Epithelial cell of esophagus (primary cell): ENCODE measurements at regions not wholly inside any gene's neighbourhood (a gene's known extent, or its start where the extent isn't known, plus 50 kb on each side); places are given as distances from the start of the nearest gene placed in this dataset.
"Not testable (repeated sequence)": the region's sequence is repeated elsewhere in the genome, so short reads cannot be mapped to it uniquely, and the experiment has no call there.

ENCODE experiments used
- DNase-seq: peaks from one replicate; pipeline ENCODE4 v3.0.0; 2010; ENCODE audit warnings: low read depth
- H3K4me3 ChIP-seq: 2 replicates; pipeline ENCODE4 v1.5.1; 2011; ENCODE audit warnings: mild to moderate bottlenecking, low read length, control low read depth
- TF ChIP-seq, protein P1 (sequence below): IDR thresholded peaks from 2 replicates; pipeline ENCODE4 v1.5.1; 2011; ENCODE audit warnings: low read depth, mild to moderate bottlenecking, low read length, control low read depth, inconsistent platforms; ENCODE audit not compliant: insufficient read depth; ENCODE audit errors: missing control alignments

GRCh38 chr1:234823191-234824176 is 213.5 kb upstream of the IRF2BP2 start:
- no peak overlapping the region for H3K4me3 ChIP-seq
- no peak for DNase-seq
- TF ChIP-seq, protein P1, sequence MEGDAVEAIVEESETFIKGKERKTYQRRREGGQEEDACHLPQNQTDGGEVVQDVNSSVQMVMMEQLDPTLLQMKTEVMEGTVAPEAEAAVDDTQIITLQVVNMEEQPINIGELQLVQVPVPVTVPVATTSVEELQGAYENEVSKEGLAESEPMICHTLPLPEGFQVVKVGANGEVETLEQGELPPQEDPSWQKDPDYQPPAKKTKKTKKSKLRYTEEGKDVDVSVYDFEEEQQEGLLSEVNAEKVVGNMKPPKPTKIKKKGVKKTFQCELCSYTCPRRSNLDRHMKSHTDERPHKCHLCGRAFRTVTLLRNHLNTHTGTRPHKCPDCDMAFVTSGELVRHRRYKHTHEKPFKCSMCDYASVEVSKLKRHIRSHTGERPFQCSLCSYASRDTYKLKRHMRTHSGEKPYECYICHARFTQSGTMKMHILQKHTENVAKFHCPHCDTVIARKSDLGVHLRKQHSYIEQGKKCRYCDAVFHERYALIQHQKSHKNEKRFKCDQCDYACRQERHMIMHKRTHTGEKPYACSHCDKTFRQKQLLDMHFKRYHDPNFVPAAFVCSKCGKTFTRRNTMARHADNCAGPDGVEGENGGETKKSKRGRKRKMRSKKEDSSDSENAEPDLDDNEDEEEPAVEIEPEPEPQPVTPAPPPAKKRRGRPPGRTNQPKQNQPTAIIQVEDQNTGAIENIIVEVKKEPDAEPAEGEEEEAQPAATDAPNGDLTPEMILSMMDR, result no peak

DNA sequence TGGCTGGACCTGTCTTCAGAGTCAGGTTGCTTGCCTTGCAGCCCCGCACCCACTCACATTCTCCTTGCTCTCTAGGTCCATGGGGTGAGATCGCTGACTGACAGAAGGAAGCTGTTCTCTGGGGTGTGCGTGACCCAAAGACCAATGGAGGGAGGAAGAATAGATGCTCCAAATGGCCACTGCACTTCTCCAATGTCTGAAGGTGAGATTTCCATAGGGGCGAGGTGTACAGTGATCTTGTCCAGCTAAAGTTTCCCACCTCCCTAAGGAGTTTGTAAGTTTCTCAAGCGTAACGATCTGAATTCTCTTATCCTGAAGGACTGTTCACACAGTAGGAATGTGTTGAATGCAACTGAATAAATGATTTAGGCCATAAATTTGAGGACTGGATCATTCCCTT is 211.9 kb upstream of the IRF2BP2 start:
- H3K4me3 ChIP-seq, result no peak overlapping the region

GRCh38 chr1:234820597-234820996 is 210.6 kb upstream of the IRF2BP2 start:
- TF ChIP-seq, protein P1, result no peak
- no peak for DNase-seq
- no peak overlapping the region for H3K4me3 ChIP-seq

More for the DNA sequence above, 211.9 kb upstream of the IRF2BP2 start:
- no peak for DNase-seq
- TF ChIP-seq, protein P1, result no peak

DNA sequence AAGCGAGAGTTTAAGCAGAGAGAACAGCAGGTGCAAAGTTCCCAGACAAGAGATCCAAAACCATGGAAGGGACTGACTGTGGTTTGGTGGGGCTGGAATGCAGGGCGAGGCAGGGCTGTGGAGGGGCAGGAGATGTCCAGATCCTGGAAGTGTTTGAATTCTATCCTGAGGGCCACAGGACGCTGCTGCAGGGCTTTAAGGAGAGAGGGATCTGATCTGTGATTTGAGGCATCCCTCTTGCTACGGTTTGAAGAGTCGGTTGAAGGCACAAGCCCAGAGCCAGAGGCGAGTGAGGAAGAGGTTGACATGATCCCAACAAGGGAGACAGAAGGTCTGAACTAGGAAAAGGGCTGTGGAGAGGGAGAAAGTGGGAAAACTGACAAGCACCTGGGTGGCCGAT is 209.9 kb upstream of the IRF2BP2 start:
- DNase-seq, result not testable (repeated sequence)

DNA sequence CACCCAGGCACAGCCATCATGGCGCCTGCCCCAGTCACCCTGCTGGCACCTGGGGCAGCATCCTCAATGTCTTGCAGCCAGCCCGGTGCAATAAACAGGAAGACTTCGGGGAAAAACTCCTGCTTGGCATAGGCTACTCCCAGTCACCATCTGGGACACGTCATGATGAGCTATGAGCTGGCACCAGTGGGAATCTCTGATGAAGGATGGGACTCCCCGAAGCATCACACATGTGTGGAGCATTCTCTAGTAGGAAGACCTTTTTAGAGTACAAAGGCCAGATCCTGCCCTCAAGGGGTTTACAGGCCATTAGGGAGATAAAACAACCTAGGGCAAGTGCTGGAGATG is 208.0 kb upstream of the IRF2BP2 start:
- peak; percentile 24 for DNase-seq
- not testable (repeated sequence) for H3K4me3 ChIP-seq

More for the DNA sequence above, 209.9 kb upstream of the IRF2BP2 start:
- H3K4me3 ChIP-seq, result not testable (repeated sequence)

DNA sequence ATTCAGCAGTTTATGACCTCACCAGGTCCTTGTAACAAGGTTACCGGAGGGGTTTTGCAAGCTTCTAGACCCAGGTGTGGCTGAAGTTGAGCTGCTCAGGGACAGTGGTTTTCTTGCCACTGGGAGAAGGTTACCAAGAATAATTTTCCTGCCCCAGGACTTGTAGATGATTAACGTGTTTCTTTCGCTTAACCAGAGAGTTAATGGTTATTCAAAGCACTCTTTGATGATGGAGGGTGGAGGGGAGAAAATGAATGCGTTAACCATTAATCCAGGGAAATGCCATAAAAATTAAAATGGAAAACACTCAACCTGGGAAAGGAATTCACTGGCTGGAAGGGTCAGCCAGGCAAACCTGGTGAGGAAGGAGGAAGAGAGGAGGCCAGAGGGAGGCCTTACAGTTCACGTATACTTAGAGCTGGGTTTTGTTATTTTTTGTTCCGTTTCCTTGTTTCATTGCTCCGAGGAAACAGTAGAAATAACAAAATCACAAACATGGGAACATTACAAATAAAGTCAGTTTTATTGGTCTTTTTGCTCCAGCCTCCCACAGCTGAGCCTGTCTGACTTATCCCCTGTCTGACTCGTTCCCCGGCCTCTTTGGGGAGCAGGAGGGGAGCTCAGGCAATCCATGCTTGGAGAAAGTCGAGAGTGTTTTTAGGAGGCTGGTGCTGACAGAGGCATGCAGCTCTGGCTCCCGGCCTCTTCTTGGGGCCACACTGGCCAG is 207.5 kb upstream of the IRF2BP2 start:
- not testable (repeated sequence) for DNase-seq

DNA sequence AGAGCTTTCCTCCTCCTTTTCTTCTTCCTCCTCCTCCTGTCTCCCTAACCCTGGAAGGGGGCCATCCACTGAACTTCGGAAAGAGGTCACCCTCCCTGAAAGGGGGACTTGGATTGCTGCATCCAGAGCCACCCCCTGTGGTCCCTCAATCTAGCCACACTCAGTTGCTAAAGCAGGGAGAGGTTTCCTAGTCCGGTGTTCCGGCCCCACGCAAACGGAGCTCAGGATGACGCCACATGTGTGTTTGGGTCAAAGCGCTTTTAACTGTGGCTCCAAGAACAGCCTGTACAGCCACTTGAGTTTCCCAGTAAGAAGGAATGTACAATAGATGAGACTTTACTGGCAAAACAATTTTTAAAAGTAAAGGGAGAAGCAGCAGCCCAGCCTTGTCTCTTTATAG is 206.9 kb upstream of the IRF2BP2 start:
- not testable (repeated sequence) for H3K4me3 ChIP-seq, DNase-seq

More for the DNA sequence above, 207.5 kb upstream of the IRF2BP2 start:
- not testable (repeated sequence) for H3K4me3 ChIP-seq

DNA sequence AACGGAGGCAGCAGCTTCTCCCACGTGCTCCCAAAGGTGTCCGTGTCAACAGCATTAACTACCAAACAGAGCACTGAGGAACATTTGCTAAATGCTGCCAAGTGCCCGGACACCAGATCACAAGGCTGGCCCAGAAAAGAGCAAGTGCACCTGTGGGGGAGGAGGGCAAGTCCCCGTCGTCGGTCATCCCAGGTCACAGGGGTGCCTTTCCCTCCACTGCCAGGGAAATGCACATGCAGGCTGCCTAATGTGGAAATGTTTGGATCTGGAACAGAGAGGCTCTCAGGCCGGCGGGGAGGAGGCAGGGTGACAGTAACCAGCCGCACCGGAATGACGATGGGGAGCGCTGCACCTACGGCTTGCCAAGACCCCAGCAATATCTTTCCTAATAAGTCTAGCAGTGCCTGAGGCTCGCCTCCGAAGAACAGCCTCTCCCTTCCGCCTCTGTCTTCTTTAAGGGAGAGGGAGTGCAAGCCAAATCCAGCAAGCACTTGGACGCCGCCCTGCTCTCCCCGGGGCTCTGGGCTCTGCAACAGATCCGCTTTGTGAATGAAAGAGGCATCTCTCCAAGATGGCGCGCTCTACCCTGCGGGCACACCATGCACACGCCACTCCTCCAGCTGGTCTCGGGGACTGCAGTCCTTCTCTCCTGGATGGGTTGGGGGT is 206.3 kb upstream of the IRF2BP2 start:
- H3K4me3 ChIP-seq, result not testable (repeated sequence)
- peak; percentile 14 for DNase-seq

- not testable (repeated sequence) for H3K4me3 ChIP-seq
These were observed 205.4 kb upstream of the IRF2BP2 start for GRCh38 chr1:234815295-234815815.

DNA sequence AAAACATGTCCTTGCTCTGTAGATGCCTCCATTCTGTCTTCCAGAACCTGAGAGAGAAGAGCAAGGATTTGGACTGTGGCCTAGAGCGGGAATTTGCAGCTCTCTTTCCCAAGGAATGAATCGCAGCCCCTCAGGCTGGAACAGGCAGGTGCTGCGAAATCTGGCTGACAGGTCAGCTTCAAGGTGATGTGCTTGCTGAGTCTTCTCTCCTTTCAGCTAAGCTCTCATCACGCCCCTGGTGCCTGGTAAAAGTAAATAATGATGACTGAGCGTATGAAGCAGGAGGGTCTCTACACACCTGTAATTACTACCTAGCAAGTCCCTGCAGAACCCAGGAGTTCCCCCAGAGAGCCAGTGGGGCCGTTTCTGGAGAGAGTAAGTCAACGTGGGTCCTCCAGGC is 204.3 kb upstream of the IRF2BP2 start:
- DNase-seq, H3K4me3 ChIP-seq: not testable (repeated sequence)

More at GRCh38 chr1:234815295-234815815, 205.4 kb upstream of the IRF2BP2 start:
- not testable (repeated sequence) for DNase-seq

- H3K4me3 ChIP-seq, result not testable (repeated sequence)
- peak; percentile 78 for DNase-seq
These were observed 201.8 kb upstream of the IRF2BP2 start for GRCh38 chr1:234811824-234812223.

GRCh38 chr1:234810726-234811125 is 200.7 kb upstream of the IRF2BP2 start:
- not testable (repeated sequence) for H3K4me3 ChIP-seq, DNase-seq

- not testable (repeated sequence) for DNase-seq, H3K4me3 ChIP-seq
These were observed 199.9 kb upstream of the IRF2BP2 start for GRCh38 chr1:234809854-234810245.

- DNase-seq, result not testable (repeated sequence)
These were observed 199.2 kb upstream of the IRF2BP2 start for GRCh38 chr1:234808943-234809853.

More at GRCh38 chr1:234808943-234809853, 199.2 kb upstream of the IRF2BP2 start:
- H3K4me3 ChIP-seq, result not testable (repeated sequence)
